ENCODE measurements at regions not wholly inside any gene's neighbourhood (a gene's known extent, or its start where the extent isn't known, plus 50 kb on each side); places are given as distances from the start of the nearest gene placed in this dataset.

- TF ChIP-seq CTCF (IDR thresholded peaks at IDR 0.05; ENCODE audit: insufficient read depth, low read depth, low read length) (no peak), EZH2 (IDR thresholded peaks at IDR 0.05; ENCODE audit: insufficient read depth, low read length) (no peak)
Observed at GRCh38 chr5:98694902-98695301, 78.6 kb upstream of the RGMB start.
